ENCODE measurements at regions not wholly inside any gene's neighbourhood (a gene's known extent, or its start where the extent isn't known, plus 50 kb on each side); places are given as distances from the start of the nearest gene placed in this dataset.

- no peaks in the 10 kb centered on the region for H3K36me3 ChIP-seq (replicated peaks in 1 of 2; ENCODE audit: control insufficient read depth in 1 of 2, insufficient read depth in 2 of 2, low read length in 1 of 2)
- no peak overlapping the region for H3K4me3 ChIP-seq (ENCODE audit: low read depth in 2 of 2, low read length in 1 of 2)
- no peak overlapping the region for H2AFZ ChIP-seq (ENCODE audit: low read depth)
- TF ChIP-seq EZH2phosphoT487 (IDR thresholded peaks at IDR 0.05; ENCODE audit: borderline replicate concordance, low read depth) (no peak), USF2 (IDR thresholded peaks at IDR 0.05; ENCODE audit: borderline replicate concordance, low read depth, low read length) (no peak), SMC3 (IDR thresholded peaks at IDR 0.05; ENCODE audit: low read depth, low read length) (no peak), RXRA (IDR thresholded peaks at IDR 0.05; ENCODE audit: borderline replicate concordance, low read depth) (no peak), ELF1 (IDR thresholded peaks at IDR 0.05) (no peak), FOSL2 (IDR thresholded peaks at IDR 0.05; ENCODE audit: borderline replicate concordance, low read depth) (no peak)
- DNase-seq = no peak
- H3F3A ChIP-seq (replicated peaks; ENCODE audit: insufficient read depth) = no peaks in the 10 kb centered on the region
- H3K9ac ChIP-seq = no peak overlapping the region
- POLR2A ChIA-PET = no interaction called here
- H4K20me1 ChIP-seq (ENCODE audit: insufficient read depth) = no peaks in the 10 kb centered on the region
- no peaks in the 10 kb centered on the region for H3K27me3 ChIP-seq (ENCODE audit: insufficient read depth)
- no peaks in the 10 kb centered on the region for H3K9me2 ChIP-seq
- H3K4me1 ChIP-seq (ENCODE audit: control insufficient read depth in 1 of 2, insufficient read depth in 2 of 2, low read depth in 1 of 2, low read length in 1 of 2) = no peaks in the 10 kb centered on the region
- no peaks in the 10 kb centered on the region for H3K79me2 ChIP-seq (ENCODE audit: insufficient read depth)
- H3K4me2 ChIP-seq = no peak overlapping the region
- H3K27ac ChIP-seq (ENCODE audit: low read depth in 2 of 2, low read length in 1 of 2) = no peak overlapping the region
- CTCF ChIA-PET = no interaction called here
- peaks cover 17% of the 10 kb centered on the region; the same call in 1 of the 2 replicates for H3K9me3 ChIP-seq
These were observed 118.1 kb upstream of the NAP1L1 start for GRCh38 chr12:76202621-76203020.

GRCh38 chr12:76201758-76202157 lies 117.3 kb upstream of the NAP1L1 start:
- Histone ChIP-seq H3K79me2 (ENCODE audit: insufficient read depth) (no peaks in the 10 kb centered on the region), H2AFZ (ENCODE audit: low read depth) (no peak overlapping the region; the same call in 1 of the 2 replicates), H3K4me1 (ENCODE audit: control insufficient read depth in 1 of 2, insufficient read depth in 2 of 2, low read depth in 1 of 2, low read length in 1 of 2) (no peaks in the 10 kb centered on the region), H4K20me1 (ENCODE audit: insufficient read depth) (no peaks in the 10 kb centered on the region), H3K4me2 (no peak overlapping the region), H3K4me3 (ENCODE audit: low read depth in 2 of 2, low read length in 1 of 2) (no peak overlapping the region), H3F3A (replicated peaks; ENCODE audit: insufficient read depth) (no peaks in the 10 kb centered on the region), H3K9ac (no peak overlapping the region), H3K9me2 (no peaks in the 10 kb centered on the region), H3K27ac (ENCODE audit: low read depth in 2 of 2, low read length in 1 of 2) (no peak overlapping the region), H3K27me3 (ENCODE audit: insufficient read depth) (no peaks in the 10 kb centered on the region), H3K9me3 (peaks cover 17% of the 10 kb centered on the region; the same call in 1 of the 2 replicates), H3K36me3 (replicated peaks in 1 of 2; ENCODE audit: control insufficient read depth in 1 of 2, insufficient read depth in 2 of 2, low read length in 1 of 2) (no peaks in the 10 kb centered on the region)
- POLR2A ChIA-PET = no interaction called here
- TF ChIP-seq RAD21 (IDR thresholded peaks at IDR 0.05; ENCODE audit: low read length) = no peak
- TF ChIP-seq MEF2A (IDR thresholded peaks at IDR 0.05; ENCODE audit: borderline replicate concordance, low read depth) = no peak
- TF ChIP-seq POLR2AphosphoS5 (IDR thresholded peaks at IDR 0.05; ENCODE audit: low read depth, low read length) = no peak
- TF ChIP-seq TCF12 (IDR thresholded peaks at IDR 0.05) = no peak
- no peak for TF ChIP-seq TAF1 (IDR thresholded peaks at IDR 0.05; ENCODE audit: borderline replicate concordance, low read depth, low read length)
- no peak for TF ChIP-seq FOXM1 (IDR thresholded peaks at IDR 0.05; ENCODE audit: low read depth)
- TF ChIP-seq CTCF (IDR thresholded peaks at IDR 0.05) = no peak
- TF ChIP-seq SIN3A (IDR thresholded peaks at IDR 0.05; ENCODE audit: borderline replicate concordance, low read depth, low read length) = no peak
- no peak for TF ChIP-seq MAX (IDR thresholded peaks at IDR 0.05; ENCODE audit: low read depth)
- TF ChIP-seq REST (IDR thresholded peaks at IDR 0.05; ENCODE audit: low read depth, low read length) = no peak
- TF ChIP-seq YY1 (IDR thresholded peaks at IDR 0.05; ENCODE audit: low read depth) = no peak
- TF ChIP-seq EP300 (IDR thresholded peaks at IDR 0.05; ENCODE audit: borderline replicate concordance in 1 of 2, low read depth in 1 of 2, low read length in 1 of 2) = no peak
- no peak for TF ChIP-seq NFIC (IDR thresholded peaks at IDR 0.05; ENCODE audit: borderline replicate concordance)
- TF ChIP-seq USF1 (IDR thresholded peaks at IDR 0.05; ENCODE audit: borderline replicate concordance, low read depth) = no peak
- TF ChIP-seq JUND (IDR thresholded peaks at IDR 0.05) = no peak
- TF ChIP-seq CHD2 (IDR thresholded peaks at IDR 0.05; ENCODE audit: low read length, partially characterized antibody) = no peak
- TF ChIP-seq FOXJ3 (CRISPR knock-in tag; IDR thresholded peaks at IDR 0.05) = no peak
- no peak for TF ChIP-seq SMC3 (IDR thresholded peaks at IDR 0.05; ENCODE audit: low read depth, low read length)
- no peak for TF ChIP-seq RCOR1 (IDR thresholded peaks at IDR 0.05; ENCODE audit: low read length)
- DNase-seq = no peak
- CTCF ChIA-PET = interaction anchor here (0.7 kb wide), 1 partner anchor 47 kb away, joined by 3 read pairs; no protein-coding TSS in a partner anchor
